ENCODE measurements at regions not wholly inside any gene's neighbourhood (a gene's known extent, or its start where the extent isn't known, plus 50 kb on each side); places are given as distances from the start of the nearest gene placed in this dataset.

DNA sequence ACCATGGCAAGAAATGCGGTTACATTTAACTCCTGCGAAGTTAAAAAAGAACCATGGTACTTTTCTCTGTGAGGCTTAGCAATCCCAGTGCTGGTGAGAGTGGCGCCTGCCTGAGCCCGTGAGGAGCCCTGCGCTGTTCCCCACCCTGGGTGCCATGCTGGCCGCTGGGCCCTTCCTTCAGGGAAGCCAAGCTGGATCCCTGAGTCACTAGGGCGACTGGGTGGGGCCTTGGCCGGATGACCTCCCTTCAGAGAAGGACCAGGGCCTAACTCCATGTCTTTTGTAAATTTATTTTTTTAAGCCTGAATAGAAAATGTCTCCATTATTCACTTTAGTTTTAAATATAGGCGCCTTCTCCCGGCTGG lies 209.1 kb downstream of the ERMARD start:
- DNase-seq = no peak

- DNase-seq = no peak
Observed at GRCh38 chr6:169960003-169960344, 208.6 kb downstream of the ERMARD start.

DNA sequence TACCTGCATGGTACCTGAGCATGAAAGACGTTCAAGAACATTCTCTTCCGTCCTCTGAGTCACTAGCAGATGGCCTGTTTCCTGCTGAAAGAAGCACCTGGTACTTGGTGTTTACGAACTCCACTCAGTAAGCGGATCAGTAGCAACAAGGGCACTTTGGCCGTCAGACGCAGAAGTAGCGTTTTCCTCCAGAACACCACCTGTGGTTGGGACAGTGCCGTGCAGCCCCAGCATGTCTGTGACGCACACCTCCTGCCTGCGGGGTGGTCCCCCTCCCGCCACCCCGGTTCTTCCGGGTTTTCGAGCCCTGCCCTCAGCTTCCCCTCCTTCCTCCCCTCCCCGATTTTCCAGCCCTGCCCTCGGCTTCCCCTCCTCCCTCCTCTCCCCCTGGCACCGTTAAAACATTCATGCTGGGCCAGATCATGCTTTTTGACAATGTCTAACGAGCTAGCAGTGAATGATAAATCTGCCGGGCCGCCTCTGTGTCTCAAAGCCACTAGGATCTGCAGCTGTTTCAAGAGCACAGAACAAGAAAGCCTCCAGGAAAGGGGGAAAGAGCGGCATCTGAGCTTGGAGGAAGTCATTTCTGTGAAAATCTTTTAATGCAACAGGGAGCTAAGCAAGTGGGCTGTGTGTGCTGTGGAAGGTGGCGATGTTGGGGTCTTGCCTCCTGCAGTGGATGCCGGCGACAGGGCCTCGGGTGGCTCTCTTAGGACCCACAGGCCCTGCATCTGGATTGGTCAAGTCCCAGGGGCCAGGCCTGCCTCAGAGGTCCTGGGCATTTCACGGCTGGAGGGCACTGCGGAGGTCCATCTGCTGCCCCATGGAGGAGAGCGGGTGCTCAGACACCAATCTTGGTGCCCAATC lies 207.9 kb downstream of the ERMARD start:
- no peak for DNase-seq

GRCh38 chr6:169958510-169958909 lies 207.1 kb downstream of the ERMARD start:
- no peak for DNase-seq

- DNase-seq = no peak
Observed at GRCh38 chr6:169957351-169957963, 206.0 kb downstream of the ERMARD start.

DNA sequence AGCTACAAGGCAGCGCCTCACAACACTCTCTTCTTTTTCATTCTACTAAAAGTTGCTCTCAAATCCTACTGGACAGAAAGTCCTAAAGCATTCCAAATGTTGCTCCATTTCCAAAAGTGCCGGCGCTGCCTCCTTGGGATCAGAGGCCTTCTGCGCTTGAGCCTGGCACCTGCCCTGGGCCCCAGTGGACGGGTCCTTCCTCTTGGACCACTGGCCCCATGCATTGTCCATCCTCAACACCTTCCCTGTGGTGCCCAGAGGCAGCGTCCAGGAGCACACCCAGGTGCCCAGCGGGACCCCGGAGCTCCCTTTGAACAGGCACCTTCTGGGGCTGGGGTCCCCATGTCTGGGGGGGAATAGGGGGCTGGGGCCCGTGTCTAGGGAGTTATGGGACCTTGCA lies 205.2 kb downstream of the ERMARD start:
- no peak for DNase-seq

DNA sequence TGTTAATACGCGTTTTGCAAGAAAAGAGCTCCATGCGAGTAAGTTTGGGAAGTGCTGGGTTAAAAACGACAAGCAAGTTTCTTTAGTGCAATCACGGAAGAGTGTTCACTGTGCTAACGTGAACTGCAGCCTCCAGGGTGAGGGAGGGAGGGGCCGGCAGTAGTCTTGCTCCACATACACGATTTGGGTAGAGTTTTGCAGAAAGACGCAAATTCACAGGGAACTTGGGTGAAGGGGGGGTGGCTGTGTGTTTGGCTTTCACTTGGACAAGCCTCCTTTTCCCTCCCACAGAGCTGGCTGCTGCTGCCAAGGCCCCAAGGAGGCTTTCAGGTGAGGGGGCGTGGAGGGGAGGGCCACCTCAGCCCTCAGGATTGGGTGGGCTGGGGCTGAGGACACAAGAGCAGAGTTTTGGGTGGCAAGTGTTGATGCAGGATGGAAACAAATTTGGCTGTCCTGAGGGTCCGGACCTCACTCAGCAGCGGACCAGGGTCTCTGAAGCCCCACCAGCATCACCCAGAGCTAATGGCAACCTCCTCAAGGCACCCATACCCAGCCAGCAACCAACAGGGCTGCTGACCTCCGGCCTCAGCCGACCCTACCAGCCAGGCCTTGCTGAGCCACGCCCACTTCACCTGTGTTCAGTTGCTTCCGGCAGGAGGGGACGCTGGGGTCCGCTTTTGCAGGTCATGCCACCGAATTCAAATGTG lies 204.5 kb downstream of the ERMARD start:
- DNase-seq = no peak

GRCh38 chr6:169954977-169955376 lies 203.6 kb downstream of the ERMARD start:
- no peak for DNase-seq

GRCh38 chr6:169953686-169954085 lies 202.3 kb downstream of the ERMARD start:
- no peak for DNase-seq

- no peak for DNase-seq
Observed at GRCh38 chr6:169950558-169950957, 199.1 kb downstream of the ERMARD start.

DNA sequence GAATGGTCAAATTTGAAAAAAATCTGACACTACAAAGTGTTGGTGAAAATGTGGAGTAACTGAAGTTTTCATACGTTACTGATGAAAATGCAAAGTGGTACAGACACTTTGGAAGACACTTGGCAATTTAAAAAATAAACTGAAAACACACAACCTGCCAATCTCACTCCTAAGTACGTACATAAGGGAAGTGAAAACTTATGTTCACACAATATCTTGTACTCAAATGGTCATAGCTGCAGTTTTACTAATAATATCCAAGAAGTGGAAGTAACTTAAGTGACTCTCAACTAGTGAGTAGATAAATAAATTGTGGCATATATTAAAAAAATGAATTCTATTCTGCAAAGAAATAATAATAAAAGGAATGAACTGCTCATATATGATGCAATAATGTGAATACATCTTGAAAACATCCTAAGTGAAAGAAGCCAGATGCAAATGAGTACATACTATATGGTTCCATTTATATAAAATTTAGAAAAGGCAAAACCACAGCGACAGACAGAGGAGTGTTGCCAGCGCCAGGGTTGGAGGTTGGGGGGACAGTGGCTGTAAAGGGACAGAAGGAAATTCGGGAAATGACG lies 198.2 kb downstream of the ERMARD start:
- DNase-seq = no peak

DNA sequence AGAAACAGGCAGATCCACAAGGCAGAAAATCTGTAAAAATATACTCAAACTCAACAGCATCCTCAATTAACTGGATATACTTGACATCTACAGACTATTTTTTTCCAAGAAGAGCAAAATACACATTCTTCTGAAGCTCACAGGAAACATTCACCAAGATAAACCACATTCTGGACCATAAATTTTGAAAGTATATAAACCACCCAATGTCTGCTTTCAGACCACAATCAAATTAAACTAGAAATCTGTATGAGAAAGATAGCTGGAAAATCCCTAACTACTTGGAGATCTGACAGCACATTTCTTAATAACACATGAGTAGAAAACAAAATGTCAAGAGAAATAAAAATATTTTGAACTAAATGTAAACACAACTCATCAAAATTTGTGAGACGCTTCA lies 195.5 kb downstream of the ERMARD start:
- no peak for DNase-seq

DNA sequence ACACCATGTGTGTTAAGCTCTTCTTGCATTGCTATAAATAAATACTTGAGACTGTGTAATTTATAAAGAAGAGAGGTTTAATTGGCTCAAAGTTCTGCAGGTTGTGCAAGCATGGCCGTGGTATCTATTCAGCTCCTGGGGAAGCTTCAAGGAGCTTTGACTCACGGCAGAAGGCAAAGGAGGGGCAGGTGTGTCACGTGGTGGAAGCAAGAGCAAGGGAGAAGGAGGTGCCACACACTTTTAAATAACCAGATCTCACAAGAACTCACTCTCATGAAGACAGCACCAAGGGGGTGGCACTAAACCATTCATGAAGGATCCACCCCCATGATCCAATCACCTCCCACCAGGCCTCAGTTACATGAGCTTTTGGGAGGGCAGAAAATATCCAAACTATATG lies 193.7 kb downstream of the ERMARD start:
- no peak for DNase-seq

DNA sequence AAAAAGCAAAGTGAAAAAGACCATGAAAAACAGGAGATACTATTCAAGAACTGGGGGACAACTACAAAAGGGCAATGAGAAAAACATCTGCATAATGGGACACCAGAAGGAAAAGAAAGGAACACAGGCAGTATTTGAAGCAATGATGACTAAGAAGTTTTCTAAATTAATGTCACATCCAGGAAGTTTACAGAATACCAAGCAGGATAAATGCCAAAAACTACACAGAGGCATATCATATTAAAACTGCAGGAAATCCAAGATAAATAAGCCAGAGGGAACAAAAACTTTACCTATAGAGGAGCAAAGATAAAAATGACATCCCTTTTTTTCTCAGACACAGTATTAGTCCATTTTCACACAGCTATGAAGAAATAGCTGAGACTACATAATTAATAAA lies 193.0 kb downstream of the ERMARD start:
- no peak for DNase-seq

- DNase-seq = no peak
Observed at GRCh38 chr6:169944061-169944337, 192.6 kb downstream of the ERMARD start.

- DNase-seq = no peak
Observed at GRCh38 chr6:169943241-169944060, 192.0 kb downstream of the ERMARD start.

DNA sequence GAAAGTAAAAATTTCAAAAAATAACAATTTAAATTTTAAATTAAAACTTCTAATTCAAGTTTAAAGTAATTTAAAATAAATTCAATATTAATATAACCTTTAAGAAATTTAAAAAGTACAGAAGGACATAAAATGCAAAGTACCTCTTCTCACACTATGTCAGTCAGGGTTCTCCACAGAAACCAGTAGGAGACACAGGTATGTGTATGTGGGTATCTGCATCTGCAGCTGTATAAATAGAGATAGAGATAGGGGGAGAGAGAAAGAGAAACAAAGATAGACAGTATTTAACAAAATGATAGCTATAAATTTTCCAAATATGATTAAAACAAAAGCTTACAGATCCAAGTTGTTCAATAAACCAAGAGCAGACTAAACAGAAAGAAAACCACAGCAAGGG lies 190.8 kb downstream of the ERMARD start:
- DNase-seq = no peak

- DNase-seq = no peak
Observed at GRCh38 chr6:169940481-169941271, 189.3 kb downstream of the ERMARD start.

DNA sequence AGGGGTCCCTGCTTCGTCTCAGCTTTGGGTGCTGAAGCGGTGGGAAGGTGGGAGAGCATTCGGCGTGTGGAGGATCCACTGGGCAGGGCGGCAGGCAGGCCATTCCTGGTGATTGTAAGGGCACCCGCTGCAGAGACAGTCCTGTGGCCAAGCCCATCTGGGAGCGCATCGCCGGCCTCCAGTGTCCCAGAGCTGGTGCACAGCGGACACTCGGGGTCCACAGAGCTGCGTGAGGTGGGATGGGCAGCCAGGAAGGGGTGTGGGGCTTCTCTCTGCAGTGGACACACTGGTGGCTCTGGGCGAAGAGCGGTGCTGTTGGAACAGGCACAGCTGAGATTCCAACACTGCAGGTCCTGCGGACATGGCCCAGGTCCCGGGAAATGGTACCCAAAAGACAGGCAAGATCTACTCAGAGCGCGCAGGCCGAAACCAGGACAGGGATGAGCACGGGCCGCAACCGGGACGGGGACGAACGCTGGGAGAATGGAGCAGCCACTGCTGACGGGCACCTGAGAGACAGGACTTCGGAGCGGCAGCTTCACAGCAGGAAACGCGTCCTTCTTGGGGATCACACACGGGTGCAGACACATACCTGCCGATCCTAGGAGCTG lies 188.2 kb downstream of the ERMARD start:
- DNase-seq = no peak

- DNase-seq = no peak
Observed at GRCh38 chr6:169938731-169939130, 187.3 kb downstream of the ERMARD start.

DNA sequence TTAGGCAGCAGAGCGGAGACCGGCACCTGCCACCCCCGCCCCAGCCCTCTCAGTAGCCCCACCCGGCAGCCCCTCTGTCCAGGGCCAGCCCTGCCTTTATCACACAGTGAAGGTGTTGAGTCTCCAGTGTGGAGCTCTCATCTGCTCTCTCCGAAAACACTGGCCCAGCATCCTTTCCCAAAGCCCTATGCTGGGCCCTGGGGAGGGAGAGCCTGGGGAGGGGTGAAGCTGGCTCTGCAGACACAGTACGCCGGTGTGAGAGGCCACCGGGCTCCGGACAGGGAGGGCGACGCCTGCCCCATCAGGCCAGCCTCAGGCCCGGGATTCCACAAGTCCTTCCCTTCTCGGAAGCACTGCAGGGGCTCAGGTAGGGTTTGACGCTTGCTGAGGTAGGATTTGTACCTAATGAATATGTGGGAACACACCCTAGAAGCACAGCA lies 186.9 kb downstream of the ERMARD start:
- DNase-seq = no peak

All from NCI-H446 treated with DMSO at 0.1 percent for 48 hours (cell line).